ENCODE measurements at regions not wholly inside any gene's neighbourhood (a gene's known extent, or its start where the extent isn't known, plus 50 kb on each side); places are given as distances from the start of the nearest gene placed in this dataset.

DNA sequence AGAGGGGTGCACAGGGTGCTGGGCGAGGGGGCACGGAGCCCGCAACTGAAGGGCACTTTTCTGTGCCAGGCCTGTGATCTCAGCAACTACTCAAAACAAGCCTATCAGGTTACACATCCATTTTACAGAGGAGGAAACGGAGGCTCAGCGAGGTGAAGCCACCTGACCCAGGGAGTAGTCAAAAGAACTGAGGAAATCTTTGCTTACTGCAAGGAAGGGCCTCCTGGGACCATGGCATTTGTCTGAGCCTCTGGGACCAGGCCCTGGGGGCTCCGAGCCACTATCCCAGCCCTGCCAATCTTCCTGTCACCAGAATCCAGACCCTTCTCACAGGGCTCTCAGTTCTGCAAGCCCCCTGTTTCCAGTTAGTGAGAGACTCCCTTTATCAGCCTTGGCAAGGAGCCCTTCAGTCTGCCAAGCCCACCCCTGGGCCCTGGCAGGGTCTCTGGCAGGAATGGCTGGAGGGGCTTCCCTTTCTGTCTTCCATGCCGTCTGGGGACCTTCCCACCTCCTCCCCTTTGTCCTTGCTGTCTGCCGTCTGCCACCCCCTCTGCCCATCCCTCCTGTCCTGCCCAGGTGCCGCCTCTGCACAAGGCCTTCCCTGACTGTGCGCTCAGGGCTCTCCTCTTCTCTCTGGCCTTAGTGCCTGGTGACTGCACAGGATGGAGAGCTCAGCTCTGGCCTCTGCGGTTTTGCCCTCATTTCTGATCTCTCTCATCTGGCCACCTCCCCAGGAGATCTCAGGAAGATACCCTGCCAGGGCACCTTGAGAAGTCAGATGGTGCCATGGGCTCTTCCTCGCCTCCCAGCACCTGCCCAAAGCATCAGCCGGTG is 194.7 kb upstream of the GLI2 start:
- WGBS (ENCODE audit: extremely low coverage, insufficient read length, low lambda C conversion rate), result no CpG with 5 or more reads among the region's 13 CpGs
- H3K27ac Mint-ChIP-seq, result no peak overlapping the region; a peak in 2 of 7 replicates
- no peak overlapping the region for H3K27ac ChIP-seq (ENCODE audit: insufficient read length, low read depth, low read length)

More for the DNA sequence above, 194.7 kb upstream of the GLI2 start:
- Mint-ChIP-seq H3K9me3 (no peaks in the 10 kb centered on the region), H3K36me3 (ENCODE audit: insufficient read depth in 1 of 3, low read depth in 3 of 3) (no peaks in the 10 kb centered on the region), H3K4me3 (no peak overlapping the region; a peak in 1 of 5 replicates), H3K4me1 (peaks cover 11 to 30% of the 10 kb centered on the region in 2 experiments), H3K27me3 (ENCODE audit: low read depth) (peaks cover 86% of the 10 kb centered on the region)
- Histone ChIP-seq H2BK12ac (ENCODE audit: insufficient read length, low read depth, low read length) (no peak overlapping the region), H3K56ac (ENCODE audit: insufficient read length, low read depth, low read length) (no peak overlapping the region), H4K8ac (replicated peaks; ENCODE audit: insufficient read length, low read depth, low read length) (no peak overlapping the region), H3K4me1 (ENCODE audit: insufficient read depth, low read length) (no peaks in the 10 kb centered on the region), H4K91ac (ENCODE audit: insufficient read length, low read depth, low read length) (no peak overlapping the region), H2BK5ac (ENCODE audit: insufficient read length, low read length) (no peak overlapping the region), H3K4ac (ENCODE audit: low read depth, low read length) (no peak overlapping the region), H3K9ac (ENCODE audit: extremely low read depth, insufficient read length, low read length) (no peak overlapping the region), H3K23me2 (ENCODE audit: insufficient read length, low read depth, low read length, poor library complexity, severe bottlenecking) (no peaks in the 10 kb centered on the region), H4K20me1 (ENCODE audit: control insufficient read depth, insufficient read depth, insufficient read length) (no peaks in the 10 kb centered on the region), H2BK20ac (ENCODE audit: low read depth, low read length, poor library complexity, severe bottlenecking) (no peak overlapping the region), H3K27me3 (ENCODE audit: insufficient read depth, low read length) (no peaks in the 10 kb centered on the region; the same call in 1 of the 2 replicates), H3K23ac (ENCODE audit: insufficient read length, low read depth, low read length) (no peak overlapping the region), H2BK15ac (ENCODE audit: low read depth, low read length) (no peak overlapping the region), H3K9me3 (ENCODE audit: control insufficient read depth, low read depth, low read length) (no peaks in the 10 kb centered on the region), H2AFZ (ENCODE audit: low read length) (no peak overlapping the region), H3K18ac (ENCODE audit: insufficient read length, low read depth, low read length) (no peak overlapping the region), H3K79me1 (ENCODE audit: insufficient read depth, low read depth, low read length, poor library complexity, severe bottlenecking) (no peaks in the 10 kb centered on the region), H2BK120ac (ENCODE audit: low read depth, low read length, poor library complexity, severe bottlenecking) (no peak overlapping the region), H3K14ac (ENCODE audit: insufficient read depth, low read length) (no peak overlapping the region), H2AK5ac (ENCODE audit: insufficient read length, low read length) (no peak overlapping the region), H4K5ac (ENCODE audit: insufficient read length, low read depth, low read length) (no peak overlapping the region), H3T11ph (ENCODE audit: low read length) (no peak overlapping the region), H3K4me2 (ENCODE audit: insufficient read depth, insufficient read length, low read length) (no peak overlapping the region), H3K79me2 (ENCODE audit: insufficient read depth, low read length) (no peaks in the 10 kb centered on the region)
- TF ChIP-seq, protein P1, sequence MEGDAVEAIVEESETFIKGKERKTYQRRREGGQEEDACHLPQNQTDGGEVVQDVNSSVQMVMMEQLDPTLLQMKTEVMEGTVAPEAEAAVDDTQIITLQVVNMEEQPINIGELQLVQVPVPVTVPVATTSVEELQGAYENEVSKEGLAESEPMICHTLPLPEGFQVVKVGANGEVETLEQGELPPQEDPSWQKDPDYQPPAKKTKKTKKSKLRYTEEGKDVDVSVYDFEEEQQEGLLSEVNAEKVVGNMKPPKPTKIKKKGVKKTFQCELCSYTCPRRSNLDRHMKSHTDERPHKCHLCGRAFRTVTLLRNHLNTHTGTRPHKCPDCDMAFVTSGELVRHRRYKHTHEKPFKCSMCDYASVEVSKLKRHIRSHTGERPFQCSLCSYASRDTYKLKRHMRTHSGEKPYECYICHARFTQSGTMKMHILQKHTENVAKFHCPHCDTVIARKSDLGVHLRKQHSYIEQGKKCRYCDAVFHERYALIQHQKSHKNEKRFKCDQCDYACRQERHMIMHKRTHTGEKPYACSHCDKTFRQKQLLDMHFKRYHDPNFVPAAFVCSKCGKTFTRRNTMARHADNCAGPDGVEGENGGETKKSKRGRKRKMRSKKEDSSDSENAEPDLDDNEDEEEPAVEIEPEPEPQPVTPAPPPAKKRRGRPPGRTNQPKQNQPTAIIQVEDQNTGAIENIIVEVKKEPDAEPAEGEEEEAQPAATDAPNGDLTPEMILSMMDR (conservative IDR thresholded peaks at IDR 0.05), result no peak
- no peak for DNase-seq

Data from H9 (cell line).